Activated CD8-positive, alpha-beta memory T cell treated with anti-CD3 and anti-CD28 coated beads, Interleukin-2, amount 50 U/mL, for 1 hour (primary cell): ENCODE measurements at regions not wholly inside any gene's neighbourhood (a gene's known extent, or its start where the extent isn't known, plus 50 kb on each side); places are given as distances from the start of the nearest gene placed in this dataset.

Experiments used
- DNase-seq: peaks from one replicate; pipeline ENCODE4 v3.0.0-alpha.2; 2020; ENCODE audit errors: extremely low read depth

- DNase-seq = no peak
These were observed 553.9 kb downstream of the VRK1 start for GRCh38 chr14:97350894-97351731.

- DNase-seq = no peak
These were observed 555.9 kb downstream of the VRK1 start for GRCh38 chr14:97353102-97353501.

DNA sequence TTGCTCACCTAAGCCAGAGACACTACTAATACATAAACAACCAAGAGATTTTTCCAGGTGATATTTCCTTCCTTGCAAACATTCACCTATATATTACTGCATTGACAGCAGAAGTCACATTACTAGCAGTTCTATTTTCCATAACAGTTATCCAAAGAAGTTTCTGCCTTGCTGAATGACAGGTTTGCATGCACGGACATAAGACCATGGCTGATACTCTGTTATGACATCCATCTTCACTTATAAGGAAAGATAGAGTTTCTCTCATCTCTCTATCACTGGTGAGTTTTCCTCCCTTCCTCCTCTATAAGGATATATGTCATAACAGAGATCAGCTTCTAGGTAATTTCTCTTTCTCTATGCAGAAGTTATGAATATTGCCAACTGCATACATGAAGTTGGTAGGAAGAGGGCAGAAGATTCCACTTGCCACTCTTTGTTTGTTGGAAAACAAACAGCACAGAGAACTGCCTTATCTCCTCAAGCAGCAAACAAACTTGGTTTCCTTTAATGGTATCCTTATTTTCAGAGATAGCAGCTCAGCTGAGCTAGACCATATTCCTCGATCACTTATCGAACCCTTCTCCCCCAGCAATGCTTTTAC lies 557.0 kb downstream of the VRK1 start:
- no peak for DNase-seq

GRCh38 chr14:97359341-97359740 lies 562.2 kb downstream of the VRK1 start:
- DNase-seq = no peak

GRCh38 chr14:97361181-97361580 lies 564.0 kb downstream of the VRK1 start:
- DNase-seq = no peak

- no peak for DNase-seq
These were observed 564.8 kb downstream of the VRK1 start for GRCh38 chr14:97361958-97362357.

- DNase-seq = no peak
These were observed 569.2 kb downstream of the VRK1 start for GRCh38 chr14:97366400-97366799.

GRCh38 chr14:97367278-97367677 lies 570.1 kb downstream of the VRK1 start:
- DNase-seq = no peak

DNA sequence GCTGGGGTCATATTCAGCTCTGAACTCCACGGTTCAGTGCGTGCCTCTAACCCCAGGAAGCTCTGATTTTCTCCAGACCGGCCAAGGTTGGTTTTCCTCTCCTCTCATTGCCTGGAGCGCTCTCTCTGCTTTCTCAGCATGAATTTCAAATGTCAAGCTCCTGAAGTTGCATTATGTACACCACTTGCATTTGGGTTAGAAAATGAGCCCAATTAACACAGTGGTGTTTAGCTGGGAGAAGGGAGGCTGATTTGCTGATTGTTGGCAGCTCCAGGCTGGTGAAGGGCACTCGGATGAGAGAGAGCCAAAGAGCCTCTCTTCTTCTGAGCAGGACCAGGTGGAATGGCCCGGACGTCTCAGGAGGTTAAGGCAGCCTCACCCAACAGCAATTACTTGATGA lies 570.9 kb downstream of the VRK1 start:
- DNase-seq = no peak

DNA sequence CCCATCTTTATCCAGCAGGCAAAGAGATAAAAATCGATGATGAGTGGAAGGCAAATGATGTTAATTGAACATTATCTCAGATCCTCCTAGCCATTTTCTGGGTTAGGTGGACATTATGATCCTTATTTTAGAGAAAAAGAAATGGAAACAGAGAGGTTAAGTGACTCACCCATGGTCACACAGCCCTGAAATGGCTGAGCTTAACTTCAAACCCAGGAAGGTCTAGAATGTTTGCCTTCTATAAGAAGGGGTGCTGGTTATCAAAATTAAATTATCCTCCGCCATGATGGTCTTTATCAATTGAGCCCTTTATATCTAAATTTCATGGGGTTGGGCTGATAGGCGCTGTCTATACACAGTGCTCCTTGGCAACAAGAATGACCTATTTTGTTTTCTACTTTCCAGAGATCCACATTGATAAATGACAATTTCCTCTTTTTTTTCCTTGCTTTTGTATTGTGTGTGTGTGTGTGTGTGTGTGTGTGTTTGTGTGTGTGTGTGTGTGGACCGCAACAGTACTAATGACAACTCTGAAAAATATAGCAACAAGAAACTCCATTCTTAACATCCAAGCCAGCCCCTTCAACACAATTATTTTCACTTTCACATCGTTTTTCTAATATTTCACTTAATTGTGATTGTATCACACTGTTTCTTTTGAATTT lies 571.9 kb downstream of the VRK1 start:
- DNase-seq = no peak

GRCh38 chr14:97369901-97370300 lies 572.7 kb downstream of the VRK1 start:
- DNase-seq = no peak

GRCh38 chr14:97376310-97376709 lies 579.1 kb downstream of the VRK1 start:
- DNase-seq = no peak

- no peak for DNase-seq
These were observed 580.4 kb downstream of the VRK1 start for GRCh38 chr14:97377550-97377949.

GRCh38 chr14:97379091-97379531 lies 581.9 kb downstream of the VRK1 start:
- DNase-seq = peak; percentile 9

DNA sequence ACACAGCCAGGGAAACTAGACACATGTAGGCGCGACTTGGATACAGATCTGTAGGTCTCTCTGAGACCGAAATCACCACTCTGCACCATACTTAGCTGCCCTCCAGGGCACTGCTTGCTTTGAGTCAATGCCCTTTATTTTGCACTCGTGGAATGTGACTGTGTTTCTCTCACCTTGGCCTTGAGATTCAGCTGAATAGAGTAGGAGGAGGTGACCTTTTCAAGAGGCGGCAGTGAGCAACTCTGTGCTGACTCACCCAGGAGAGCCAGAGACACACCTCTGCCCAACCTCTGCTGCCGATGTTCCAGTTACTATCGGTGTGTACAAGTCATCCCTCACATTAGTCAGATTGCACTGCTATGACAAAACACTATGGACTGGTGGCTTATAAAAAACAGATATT lies 583.4 kb downstream of the VRK1 start:
- DNase-seq = no peak

GRCh38 chr14:97381309-97381708 lies 584.1 kb downstream of the VRK1 start:
- DNase-seq = no peak

- no peak for DNase-seq
These were observed 585.5 kb downstream of the VRK1 start for GRCh38 chr14:97382616-97383226.

GRCh38 chr14:97385727-97386126 lies 588.5 kb downstream of the VRK1 start:
- DNase-seq = no peak

- no peak for DNase-seq
These were observed 590.2 kb downstream of the VRK1 start for GRCh38 chr14:97387252-97387874.

DNA sequence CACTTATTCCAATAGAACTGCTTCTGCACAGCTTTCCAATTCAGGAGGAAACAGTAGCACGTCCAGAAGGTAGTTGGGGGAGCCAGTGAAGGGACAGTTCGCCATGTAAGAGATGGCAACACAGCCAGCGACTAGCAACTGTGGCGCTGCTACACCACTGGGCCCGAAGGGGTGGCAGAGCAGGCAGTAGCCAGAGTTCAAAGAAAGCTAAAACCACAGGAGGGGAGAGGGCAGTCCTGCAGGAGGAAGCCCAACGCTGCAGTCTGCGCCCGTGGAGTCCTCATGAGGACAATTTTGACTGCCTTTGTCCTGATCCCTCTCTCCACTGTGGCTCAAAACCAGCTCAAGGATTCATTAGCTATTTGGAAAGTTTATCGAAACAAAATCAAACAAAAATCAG lies 591.2 kb downstream of the VRK1 start:
- no peak for DNase-seq

DNA sequence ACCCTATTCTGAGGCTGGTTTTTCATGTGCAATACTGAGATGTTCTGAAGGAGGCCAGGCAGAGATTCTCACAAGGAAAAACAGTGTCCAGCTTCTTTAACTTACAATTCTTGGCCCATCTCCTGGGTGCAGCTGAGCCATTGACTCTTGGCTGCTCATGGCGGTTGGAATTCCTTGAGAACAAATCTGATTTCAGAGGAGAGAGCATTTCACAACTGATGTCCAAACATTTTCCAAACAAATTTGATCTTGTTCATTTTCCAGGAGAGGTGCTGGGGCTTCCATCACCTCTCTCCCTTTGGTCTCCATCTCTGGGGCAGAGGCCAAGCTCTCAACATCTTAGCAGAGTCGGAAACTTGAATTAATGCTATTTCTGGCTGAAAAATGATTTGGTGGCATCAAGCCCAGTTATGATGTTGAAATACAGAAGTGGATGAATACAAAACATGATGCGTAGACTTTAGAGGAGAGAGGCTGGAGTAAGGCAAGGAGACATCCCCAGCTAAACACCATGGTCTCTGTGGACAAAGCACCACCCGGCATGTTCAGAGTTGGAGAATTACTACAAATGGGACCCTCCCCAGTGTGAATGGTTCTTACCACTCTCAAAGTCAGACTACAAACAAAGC lies 593.0 kb downstream of the VRK1 start:
- no peak for DNase-seq

DNA sequence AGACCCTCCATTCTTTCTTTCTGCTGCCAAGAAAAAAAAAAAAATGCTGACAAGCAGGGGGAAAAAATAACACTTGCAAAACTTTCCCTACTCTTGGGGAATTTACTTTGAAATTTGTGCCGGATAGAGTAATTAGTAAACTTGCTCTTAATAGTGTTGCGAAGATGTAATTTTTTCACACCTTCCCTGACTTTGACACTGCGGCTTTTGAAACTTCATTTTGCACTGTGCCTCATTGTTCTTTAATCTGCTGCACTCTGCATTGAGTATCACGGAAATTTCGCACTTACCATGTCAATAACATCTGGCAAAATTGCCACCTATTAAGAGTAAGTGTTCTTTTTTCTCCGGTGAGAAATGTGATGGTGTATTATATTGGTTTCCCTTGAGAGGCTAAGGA lies 596.1 kb downstream of the VRK1 start:
- no peak for DNase-seq
